GM18502 (cell line): ENCODE measurements at regions not wholly inside any gene's neighbourhood (a gene's known extent, or its start where the extent isn't known, plus 50 kb on each side); places are given as distances from the start of the nearest gene placed in this dataset.
A peak's percentile ranks its signal among the peaks of the same experiment; 100 is the strongest.
"Not testable (repeated sequence)": the region's sequence is repeated elsewhere in the genome, so short reads cannot be mapped to it uniquely, and the experiment has no call there.

Experiments
- ATAC-seq: cut with Tn5 transposase; IDR thresholded peaks from one replicate; pipeline ENCODE4 v1.9.1; 2021; ENCODE audit warnings: mild to moderate bottlenecking; ENCODE audit not compliant: unreplicated experiment, poor library complexity

- ATAC-seq = peak; percentile 41
Measured at GRCh38 chr9:22170556-22170955, 161.5 kb upstream of the CDKN2B start.

GRCh38 chr9:22170990-22171670, 162.0 kb upstream of the CDKN2B start:
- ATAC-seq = peak; percentile 75

DNA sequence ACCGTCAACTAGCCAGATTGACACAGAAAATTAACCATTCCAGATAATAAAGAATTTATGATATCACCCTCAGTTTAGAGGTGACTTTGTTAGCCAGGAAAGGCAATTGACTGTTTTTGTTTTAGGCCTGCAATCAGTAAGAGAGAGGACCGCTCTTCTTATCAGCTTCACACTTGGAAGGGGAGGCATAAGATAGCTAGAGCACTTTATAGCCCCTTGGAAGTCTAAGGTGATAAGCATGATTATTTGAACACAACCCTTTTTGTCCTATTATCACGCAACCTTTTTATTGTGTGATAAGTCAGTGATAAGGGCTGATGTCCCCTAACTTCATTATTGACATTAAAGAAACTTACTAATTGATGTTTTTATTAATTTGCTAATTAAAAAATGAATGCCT, 162.6 kb upstream of the CDKN2B start:
- ATAC-seq = no peak

DNA sequence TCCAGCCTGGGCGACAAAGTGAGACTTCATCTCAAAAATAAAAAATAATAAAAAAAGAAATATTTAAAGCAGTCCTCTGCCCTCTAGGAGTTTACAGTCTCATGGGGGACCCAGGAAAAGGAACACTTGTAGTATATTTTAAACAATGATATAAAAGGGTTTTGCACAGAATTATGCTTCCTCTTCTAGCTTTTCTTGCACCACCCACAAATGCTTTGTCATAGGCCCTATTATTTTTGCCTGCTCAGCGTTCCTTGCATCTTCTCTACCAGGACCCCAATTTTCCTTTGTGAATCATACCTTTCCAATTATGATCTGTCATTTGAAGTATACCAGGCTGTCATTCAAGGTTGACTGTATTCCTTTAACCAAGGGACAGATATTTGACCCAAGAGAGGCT, 164.8 kb upstream of the CDKN2B start:
- ATAC-seq = no peak

- ATAC-seq = peak; percentile 76
Measured at GRCh38 chr9:22175972-22176545, 167.0 kb upstream of the CDKN2B start.

DNA sequence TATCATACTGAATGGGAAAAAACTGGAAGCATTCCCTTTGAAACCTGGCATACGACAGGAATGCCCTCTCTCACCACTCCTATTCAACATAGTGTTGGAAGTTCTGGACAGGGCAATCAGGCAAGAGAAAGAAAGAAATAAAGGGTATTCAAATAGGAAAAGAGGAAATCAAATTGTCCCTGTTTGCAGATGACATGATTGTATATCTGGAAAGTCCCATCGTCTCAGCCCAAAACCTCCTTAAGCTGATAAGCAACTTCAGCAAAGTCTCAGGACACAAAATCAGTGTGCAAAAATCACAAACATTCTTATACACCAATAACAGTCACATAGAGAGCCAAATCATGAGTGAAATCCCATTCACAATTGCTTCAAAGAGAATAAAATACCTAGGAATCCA, 171.9 kb upstream of the CDKN2B start:
- not testable (repeated sequence) for ATAC-seq

DNA sequence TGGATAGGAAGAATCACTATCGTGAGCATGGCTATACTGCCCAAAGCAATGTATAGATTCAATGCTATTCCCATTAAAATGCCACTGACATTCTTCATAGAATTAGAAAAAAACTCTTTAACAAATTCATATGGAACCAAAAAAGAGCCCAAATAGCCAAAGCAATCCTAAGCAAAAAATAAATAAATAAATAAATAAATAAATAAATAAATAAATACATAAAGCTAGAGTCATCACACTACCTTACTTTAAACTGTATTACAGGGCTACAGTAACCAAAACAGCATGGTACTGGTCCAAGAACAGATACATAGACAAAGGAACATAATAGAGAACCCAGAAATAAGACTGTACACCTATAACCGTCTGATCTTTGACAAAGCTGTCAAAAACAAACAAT, 180.4 kb upstream of the CDKN2B start:
- no peak for ATAC-seq

DNA sequence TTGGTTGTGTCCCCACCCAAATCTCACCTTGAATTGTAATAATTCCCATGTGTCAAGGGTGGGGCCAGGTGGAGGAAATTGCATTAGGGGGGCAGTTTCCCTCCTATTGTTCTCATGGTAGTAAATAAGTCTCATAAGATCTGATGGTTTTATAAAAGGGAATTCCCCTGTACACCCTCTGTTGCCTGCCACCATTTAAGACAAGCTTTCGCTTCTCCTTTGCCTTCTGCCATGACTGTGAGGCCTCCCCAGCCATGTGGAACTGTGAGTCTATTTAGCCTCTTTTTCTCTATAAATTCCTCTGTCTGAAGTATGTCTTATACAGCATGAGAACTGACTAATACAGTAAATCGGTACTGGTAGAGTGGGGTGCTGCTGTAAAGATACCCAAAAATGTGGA, 187.9 kb upstream of the CDKN2B start:
- ATAC-seq = peak; percentile 91

- no peak for ATAC-seq
Measured at GRCh38 chr9:22198681-22199080, 189.6 kb upstream of the CDKN2B start.

- ATAC-seq = no peak
Measured at GRCh38 chr9:22201256-22201655, 192.2 kb upstream of the CDKN2B start.

GRCh38 chr9:22203371-22204138, 194.4 kb upstream of the CDKN2B start:
- ATAC-seq = no peak

GRCh38 chr9:22204240-22204639, 195.1 kb upstream of the CDKN2B start:
- no peak for ATAC-seq

DNA sequence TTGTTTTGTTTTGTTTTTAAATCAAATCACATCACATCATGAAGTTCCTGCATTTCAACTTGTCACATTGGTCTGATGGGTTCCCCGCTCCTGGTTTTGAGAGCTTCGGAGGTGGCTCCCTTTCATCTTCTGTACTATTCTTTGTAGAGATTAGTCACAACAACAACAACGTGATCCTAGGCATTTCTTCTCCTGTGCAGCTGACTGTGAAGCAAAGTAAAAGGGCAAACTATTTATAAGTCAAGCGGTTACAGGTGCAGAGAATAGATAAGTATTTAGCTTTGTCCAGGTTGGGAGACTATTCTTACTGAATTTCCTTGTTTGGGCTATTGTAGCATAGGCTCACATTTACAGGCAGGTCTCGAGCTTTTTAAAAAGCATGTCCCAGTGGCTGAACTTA, 197.7 kb upstream of the CDKN2B start:
- no peak for ATAC-seq

- ATAC-seq = peak; percentile 72
Measured at GRCh38 chr9:22208846-22209585, 199.9 kb upstream of the CDKN2B start.

DNA sequence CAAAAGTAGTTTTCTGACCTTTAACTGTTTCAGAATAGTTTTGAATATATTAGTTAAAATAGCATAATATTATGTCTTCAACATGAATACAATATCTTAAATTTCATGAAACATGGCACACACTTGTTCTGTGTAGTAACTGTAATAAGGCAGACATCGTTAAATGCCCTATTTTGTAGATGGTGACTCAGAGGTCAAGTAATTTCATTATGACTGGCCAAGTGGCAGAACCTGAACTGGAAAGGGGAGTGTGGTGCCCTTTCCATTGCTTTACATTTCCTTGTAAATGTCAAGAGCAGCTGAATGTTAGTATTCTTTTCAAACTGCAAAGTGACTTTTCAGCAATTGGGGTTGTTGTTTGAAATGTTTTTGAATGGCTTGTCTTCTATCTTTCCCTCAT, 201.2 kb upstream of the CDKN2B start:
- ATAC-seq = no peak

GRCh38 chr9:22210936-22211335, 201.8 kb upstream of the CDKN2B start:
- no peak for ATAC-seq

DNA sequence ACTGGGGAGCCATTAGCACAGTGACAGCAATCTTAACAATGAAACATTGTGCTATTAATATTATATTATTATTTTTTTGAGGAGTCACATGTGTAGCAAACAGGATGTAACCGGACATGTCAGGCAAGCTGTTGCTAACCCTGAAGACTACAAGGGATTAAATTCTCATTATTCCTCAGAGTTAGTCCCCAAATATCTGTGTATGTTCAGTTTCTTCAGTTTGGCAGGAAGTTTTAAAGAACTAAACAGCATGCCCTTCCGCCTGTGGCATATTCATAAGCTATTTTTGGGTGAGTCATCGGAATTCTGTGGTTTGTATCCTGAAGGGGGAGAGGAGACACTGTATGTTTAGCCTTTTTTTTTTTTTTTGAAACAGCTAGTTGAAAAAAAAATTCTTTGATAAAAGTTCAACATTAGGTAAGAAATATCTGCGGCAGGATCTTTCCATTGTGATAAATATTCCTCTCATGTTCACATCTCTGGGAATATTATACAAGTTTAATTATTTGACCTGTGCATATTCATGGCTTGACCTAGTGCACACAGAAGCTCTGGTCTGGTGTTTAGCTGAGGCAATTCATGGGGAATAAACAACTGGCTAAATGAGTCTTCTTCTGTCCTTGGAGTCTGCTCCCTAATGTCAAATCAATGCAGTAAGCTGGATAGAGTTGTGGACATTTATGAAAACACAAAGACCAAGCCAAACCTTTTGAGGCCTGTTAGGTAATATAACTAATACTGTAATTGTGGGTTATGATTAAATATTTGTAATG, 202.7 kb upstream of the CDKN2B start:
- ATAC-seq = no peak

DNA sequence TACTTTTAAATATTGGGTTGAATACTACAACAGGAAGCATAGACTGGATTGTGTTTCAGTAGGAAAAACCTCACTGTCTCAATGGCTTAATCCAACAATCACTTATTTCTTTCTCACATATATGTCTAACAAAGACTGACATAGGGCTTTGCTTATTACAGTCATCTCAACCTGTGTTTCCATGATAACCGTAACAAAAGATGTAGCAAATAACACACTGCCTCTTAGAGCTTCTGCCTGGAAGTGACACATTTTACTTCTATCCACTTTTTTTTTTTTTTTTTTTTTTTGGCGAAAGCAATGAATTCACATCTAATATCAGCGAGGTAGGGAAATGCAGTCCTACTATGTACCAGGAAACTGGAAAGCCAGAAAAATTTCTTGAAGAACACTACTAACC, 204.9 kb upstream of the CDKN2B start:
- ATAC-seq = no peak

GRCh38 chr9:22214497-22215031, 205.5 kb upstream of the CDKN2B start:
- ATAC-seq = no peak

DNA sequence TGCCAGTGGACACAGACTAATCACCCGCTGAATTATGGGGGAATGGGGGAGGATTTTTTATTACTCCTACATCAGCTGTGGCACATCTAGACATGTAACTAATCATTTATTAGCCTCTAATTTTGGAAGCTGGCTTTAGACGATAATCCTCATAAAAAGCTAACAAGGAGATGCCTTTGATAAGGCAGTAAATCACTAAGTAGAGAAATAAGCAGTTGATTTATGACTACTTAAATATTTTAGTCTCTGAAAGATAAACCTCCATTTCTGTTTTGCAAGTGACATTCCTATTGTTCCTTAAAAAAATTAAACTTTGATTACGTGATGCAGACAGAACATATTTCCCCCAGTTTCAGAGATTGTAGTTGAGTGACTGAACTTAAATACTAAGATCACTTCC, 206.4 kb upstream of the CDKN2B start:
- ATAC-seq = no peak
